Thoracic aorta (tissue), 2 donors: ENCODE measurements at regions not wholly inside any gene's neighbourhood (a gene's known extent, or its start where the extent isn't known, plus 50 kb on each side); places are given as distances from the start of the nearest gene placed in this dataset.

Experiments used
- ATAC-seq: fragments of 150-250 bp; one replicate; pipeline ENCODE4 v1.8.0; 2017; ENCODE audit warnings: low read depth; ENCODE audit not compliant: insufficient number of reproducible peaks, low FRiP score
- DNase-seq: peaks from one replicate; pipeline ENCODE4 v3.0.0-alpha.2; 2020; ENCODE audit warnings: low spot score
- H3K27ac ChIP-seq, 2 donors: fragments of 200-600 bp; sonication (generic); 1 replicate in 1 of 2; 2 replicates in 1 of 2; pipeline ENCODE4 v1.5.1; 2016; ENCODE audit warnings: mild to moderate bottlenecking in 2 of 2, moderate library complexity in 2 of 2
- H3K27me3 ChIP-seq: fragments of 200-600 bp; sonication (generic); replicated peaks from 2 replicates; pipeline ENCODE4 v1.6.0; 2016; ENCODE audit warnings: mild to moderate bottlenecking; ENCODE audit not compliant: insufficient read depth
- H3K36me3 ChIP-seq: fragments of 200-600 bp; sonication (generic); one replicate; pipeline ENCODE4 v1.5.1; 2016
- H3K4me1 ChIP-seq, 2 donors: fragments of 200-600 bp; sonication (generic); 1 replicate in 1 of 2; 2 replicates in 1 of 2; pipeline versions ENCODE4 v1.5.1 to v1.6.0; 2016; ENCODE audit warnings: low read depth in 2 of 2, mild to moderate bottlenecking in 1 of 2; ENCODE audit not compliant: control insufficient read depth in 1 of 2
- H3K4me3 ChIP-seq: fragments of 200-600 bp; sonication (generic); 2 replicates; pipeline ENCODE4 v1.5.1; 2016; ENCODE audit warnings: mild to moderate bottlenecking
- H3K9me3 ChIP-seq: fragments of 200-600 bp; sonication (generic); 2 replicates; pipeline ENCODE4 v1.5.1; 2016
- CTCF ChIP-seq: fragments of 200-600 bp; sonication (generic); IDR thresholded peaks from one replicate; pipeline ENCODE4 v1.5.1; 2019; ENCODE audit warnings: antibody characterized with exemption

- H3K36me3 ChIP-seq, result no peaks in the 10 kb centered on the region
- TF ChIP-seq CTCF, result no peak
- no peak overlapping the region for H3K27ac ChIP-seq
- H3K9me3 ChIP-seq, result no peaks in the 10 kb centered on the region
- H3K4me1 ChIP-seq, result no peaks in the 10 kb centered on the region
- no peak for DNase-seq
- no peaks in the 10 kb centered on the region for H3K27me3 ChIP-seq
- H3K4me3 ChIP-seq, result no peak overlapping the region
- ATAC-seq, result no peak
Measured at GRCh38 chr12:20140751-20141150, 227.6 kb upstream of the PDE3A start.

GRCh38 chr12:20142316-20142715, 226.0 kb upstream of the PDE3A start:
- Histone ChIP-seq H3K27me3 (no peaks in the 10 kb centered on the region), H3K27ac (no peak overlapping the region), H3K9me3 (no peaks in the 10 kb centered on the region), H3K4me1 (no peaks in the 10 kb centered on the region), H3K4me3 (no peak overlapping the region), H3K36me3 (no peaks in the 10 kb centered on the region)
- no peak for DNase-seq
- ATAC-seq, result no peak
- TF ChIP-seq CTCF, result no peak

- no peaks in the 10 kb centered on the region for H3K9me3 ChIP-seq
- no peaks in the 10 kb centered on the region for H3K27me3 ChIP-seq
- H3K36me3 ChIP-seq, result no peaks in the 10 kb centered on the region
- H3K4me1 ChIP-seq, result no peaks in the 10 kb centered on the region
- DNase-seq, result no peak
- H3K27ac ChIP-seq, result no peak overlapping the region
- no peak for TF ChIP-seq CTCF
- ATAC-seq, result no peak
- H3K4me3 ChIP-seq, result no peak overlapping the region
Measured at GRCh38 chr12:20142956-20143355, 225.4 kb upstream of the PDE3A start.

- ATAC-seq (no peak), DNase-seq (no peak)
- Histone ChIP-seq H3K27me3 (no peaks in the 10 kb centered on the region), H3K27ac (no peak overlapping the region), H3K4me3 (no peak overlapping the region), H3K9me3 (no peaks in the 10 kb centered on the region), H3K36me3 (no peaks in the 10 kb centered on the region), H3K4me1 (no peaks in the 10 kb centered on the region)
- no peak for TF ChIP-seq CTCF
Measured at GRCh38 chr12:20144341-20144740, 224.0 kb upstream of the PDE3A start.

- Histone ChIP-seq H3K4me3 (no peak overlapping the region), H3K4me1 (no peaks in the 10 kb centered on the region), H3K9me3 (no peaks in the 10 kb centered on the region), H3K27ac (no peak overlapping the region), H3K27me3 (no peaks in the 10 kb centered on the region), H3K36me3 (no peaks in the 10 kb centered on the region)
- TF ChIP-seq CTCF, result no peak
- DNase-seq (no peak), ATAC-seq (no peak)
Measured at GRCh38 chr12:20148241-20148640, 220.1 kb upstream of the PDE3A start.
